ENCODE measurements at regions not wholly inside any gene's neighbourhood (a gene's known extent, or its start where the extent isn't known, plus 50 kb on each side); places are given as distances from the start of the nearest gene placed in this dataset.

- Mint-ChIP-seq H3K9me3 (peaks cover 0 to 18% (median 5%) of the 10 kb centered on the region in 11 donors), H3K27me3 (no peaks in the 10 kb centered on the region), H3K4me3 (no peak overlapping the region), H3K36me3 (no peaks in the 10 kb centered on the region), H3K4me1 (no peaks in the 10 kb centered on the region), H3K27ac (no peak overlapping the region)
- Histone ChIP-seq H3K9me3 (ENCODE audit: control insufficient read depth in 2 of 3, low read length in 3 of 3) (no peaks in the 10 kb centered on the region), H3K36me3 (ENCODE audit: control insufficient read depth in 2 of 3, insufficient read depth in 3 of 3, low read length in 3 of 3) (no peaks in the 10 kb centered on the region), H3K4me3 (ENCODE audit: low read length) (no peak overlapping the region), H3K4me1 (ENCODE audit: control insufficient read depth in 2 of 2, insufficient read depth in 2 of 2, low read length in 2 of 2) (no peaks in the 10 kb centered on the region), H3K27me3 (ENCODE audit: control insufficient read depth in 2 of 2, insufficient read depth in 2 of 2, low read length in 2 of 2) (no peaks in the 10 kb centered on the region), H3K27ac (ENCODE audit: low read depth, low read length) (no peak overlapping the region)
- intact Hi-C loops (cut with micrococcal nuclease): no loop called here
- DNase-seq: no peak
- ATAC-seq: no peak
- ChIA-PET POLR2A (no interaction called here), CTCF (no interaction called here)
These were observed 687.9 kb upstream of the GRM7 start for GRCh38 chr3:6172871-6173642.

GRCh38 chr3:6177417-6177816, 683.5 kb upstream of the GRM7 start:
- ATAC-seq (no peak), DNase-seq (no peak)
- H3K36me3 Mint-ChIP-seq: peaks cover 0 to 4% (median 0%) of the 10 kb centered on the region in 5 donors
- H3K9me3 Mint-ChIP-seq: peaks cover 0 to 20% (median 5%) of the 10 kb centered on the region in 11 donors
- H3K27me3 ChIP-seq (ENCODE audit: control insufficient read depth in 2 of 2, insufficient read depth in 2 of 2, low read length in 2 of 2): no peaks in the 10 kb centered on the region
- CTCF ChIA-PET: no interaction called here
- no peaks in the 10 kb centered on the region for H3K4me1 ChIP-seq (ENCODE audit: control insufficient read depth in 2 of 2, insufficient read depth in 2 of 2, low read length in 2 of 2)
- no peaks in the 10 kb centered on the region for H3K27me3 Mint-ChIP-seq
- intact Hi-C loops (cut with micrococcal nuclease): no loop called here
- no peak overlapping the region for H3K27ac ChIP-seq (ENCODE audit: low read depth, low read length)
- H3K9me3 ChIP-seq (ENCODE audit: control insufficient read depth in 2 of 3, low read length in 3 of 3): no peaks in the 10 kb centered on the region
- no peaks in the 10 kb centered on the region for H3K4me1 Mint-ChIP-seq
- no peaks in the 10 kb centered on the region for H3K36me3 ChIP-seq (ENCODE audit: control insufficient read depth in 2 of 3, insufficient read depth in 3 of 3, low read length in 3 of 3)
- no peak overlapping the region for H3K4me3 ChIP-seq (ENCODE audit: low read length)
- no peak overlapping the region for H3K27ac Mint-ChIP-seq
- POLR2A ChIA-PET: no interaction called here
- no peak overlapping the region for H3K4me3 Mint-ChIP-seq

- H3K4me1 ChIP-seq (ENCODE audit: control insufficient read depth in 2 of 2, insufficient read depth in 2 of 2, low read length in 2 of 2): no peaks in the 10 kb centered on the region
These were observed 681.2 kb upstream of the GRM7 start for GRCh38 chr3:6179761-6180160.

GRCh38 chr3:6180171-6180570, 680.7 kb upstream of the GRM7 start:
- Mint-ChIP-seq H3K4me1 (no peaks in the 10 kb centered on the region), H3K36me3 (peaks cover 0 to 4% (median 0%) of the 10 kb centered on the region in 5 donors), H3K4me3 (no peak overlapping the region), H3K9me3 (peaks cover 0 to 18% (median 3%) of the 10 kb centered on the region in 11 donors), H3K27me3 (no peaks in the 10 kb centered on the region), H3K27ac (no peak overlapping the region)
- H3K9me3 ChIP-seq (ENCODE audit: control insufficient read depth in 2 of 3, low read length in 3 of 3): no peaks in the 10 kb centered on the region
- H3K4me1 ChIP-seq (ENCODE audit: control insufficient read depth in 2 of 2, insufficient read depth in 2 of 2, low read length in 2 of 2): no peaks in the 10 kb centered on the region
- CTCF ChIA-PET: no interaction called here
- no peak overlapping the region for H3K4me3 ChIP-seq (ENCODE audit: low read length)
- POLR2A ChIA-PET: no interaction called here
- no peak overlapping the region for H3K27ac ChIP-seq (ENCODE audit: low read depth, low read length)
- no peaks in the 10 kb centered on the region for H3K27me3 ChIP-seq (ENCODE audit: control insufficient read depth in 2 of 2, insufficient read depth in 2 of 2, low read length in 2 of 2)
- intact Hi-C loops (cut with micrococcal nuclease): no loop called here
- H3K36me3 ChIP-seq (ENCODE audit: control insufficient read depth in 2 of 3, insufficient read depth in 3 of 3, low read length in 3 of 3): no peaks in the 10 kb centered on the region
- ATAC-seq (no peak), DNase-seq (no peak)

More at GRCh38 chr3:6179761-6180160, 681.2 kb upstream of the GRM7 start:
- Histone ChIP-seq H3K9me3 (ENCODE audit: control insufficient read depth in 2 of 3, low read length in 3 of 3) (no peaks in the 10 kb centered on the region), H3K27me3 (ENCODE audit: control insufficient read depth in 2 of 2, insufficient read depth in 2 of 2, low read length in 2 of 2) (no peaks in the 10 kb centered on the region), H3K4me3 (ENCODE audit: low read length) (no peak overlapping the region), H3K27ac (ENCODE audit: low read depth, low read length) (no peak overlapping the region), H3K36me3 (ENCODE audit: control insufficient read depth in 2 of 3, insufficient read depth in 3 of 3, low read length in 3 of 3) (no peaks in the 10 kb centered on the region)
- Mint-ChIP-seq H3K36me3 (peaks cover 0 to 4% (median 0%) of the 10 kb centered on the region in 5 donors), H3K27ac (no peak overlapping the region), H3K27me3 (no peaks in the 10 kb centered on the region), H3K9me3 (peaks cover 0 to 17% (median 3%) of the 10 kb centered on the region in 11 donors), H3K4me3 (no peak overlapping the region), H3K4me1 (no peaks in the 10 kb centered on the region)
- ATAC-seq (no peak), DNase-seq (no peak)
- ChIA-PET POLR2A (no interaction called here), CTCF (no interaction called here)
- intact Hi-C loops (cut with micrococcal nuclease): no loop called here

- ChIA-PET POLR2A (no interaction called here), CTCF (no interaction called here)
- Mint-ChIP-seq H3K27ac (no peak overlapping the region), H3K4me1 (no peaks in the 10 kb centered on the region), H3K9me3 (peaks cover 0 to 17% (median 2%) of the 10 kb centered on the region in 11 donors), H3K36me3 (peaks cover 0 to 4% (median 0%) of the 10 kb centered on the region in 5 donors), H3K27me3 (no peaks in the 10 kb centered on the region), H3K4me3 (no peak overlapping the region)
- Histone ChIP-seq H3K4me3 (ENCODE audit: low read length) (no peak overlapping the region), H3K27ac (ENCODE audit: low read depth, low read length) (no peak overlapping the region), H3K9me3 (ENCODE audit: control insufficient read depth in 2 of 3, low read length in 3 of 3) (no peaks in the 10 kb centered on the region), H3K36me3 (ENCODE audit: control insufficient read depth in 2 of 3, insufficient read depth in 3 of 3, low read length in 3 of 3) (no peaks in the 10 kb centered on the region), H3K27me3 (ENCODE audit: control insufficient read depth in 2 of 2, insufficient read depth in 2 of 2, low read length in 2 of 2) (no peaks in the 10 kb centered on the region), H3K4me1 (ENCODE audit: control insufficient read depth in 2 of 2, insufficient read depth in 2 of 2, low read length in 2 of 2) (no peaks in the 10 kb centered on the region)
- intact Hi-C loops (cut with micrococcal nuclease): no loop called here
- ATAC-seq (no peak), DNase-seq (no peak)
These were observed 678.4 kb upstream of the GRM7 start for GRCh38 chr3:6182476-6182875.

GRCh38 chr3:6182909-6183308, 678.0 kb upstream of the GRM7 start:
- H3K9me3 ChIP-seq (ENCODE audit: control insufficient read depth in 2 of 3, low read length in 3 of 3): no peaks in the 10 kb centered on the region
- peaks cover 0 to 4% (median 0%) of the 10 kb centered on the region in 5 donors for H3K36me3 Mint-ChIP-seq
- H3K27ac ChIP-seq (ENCODE audit: low read depth, low read length): no peak overlapping the region
- no peak overlapping the region for H3K4me3 Mint-ChIP-seq
- no peak overlapping the region for H3K4me3 ChIP-seq (ENCODE audit: low read length)
- H3K27me3 ChIP-seq (ENCODE audit: control insufficient read depth in 2 of 2, insufficient read depth in 2 of 2, low read length in 2 of 2): no peaks in the 10 kb centered on the region
- ChIA-PET CTCF (no interaction called here), POLR2A (no interaction called here)
- ATAC-seq: no peak
- no peaks in the 10 kb centered on the region for H3K36me3 ChIP-seq (ENCODE audit: control insufficient read depth in 2 of 3, insufficient read depth in 3 of 3, low read length in 3 of 3)
- DNase-seq: no peak
- H3K4me1 Mint-ChIP-seq: no peaks in the 10 kb centered on the region
- intact Hi-C loops (cut with micrococcal nuclease): no loop called here
- H3K27ac Mint-ChIP-seq: no peak overlapping the region
- H3K4me1 ChIP-seq (ENCODE audit: control insufficient read depth in 2 of 2, insufficient read depth in 2 of 2, low read length in 2 of 2): no peaks in the 10 kb centered on the region
- peaks cover 0 to 21% (median 4%) of the 10 kb centered on the region in 11 donors for H3K9me3 Mint-ChIP-seq
- no peaks in the 10 kb centered on the region for H3K27me3 Mint-ChIP-seq

- Mint-ChIP-seq H3K36me3 (no peaks in the 10 kb centered on the region), H3K27ac (no peak overlapping the region), H3K9me3 (peaks cover 0 to 27% (median 10%) of the 10 kb centered on the region in 11 donors), H3K4me3 (no peak overlapping the region), H3K27me3 (no peaks in the 10 kb centered on the region), H3K4me1 (no peaks in the 10 kb centered on the region)
- no peak overlapping the region for H3K27ac ChIP-seq (ENCODE audit: low read depth, low read length)
- no peaks in the 10 kb centered on the region for H3K36me3 ChIP-seq (ENCODE audit: control insufficient read depth in 2 of 3, insufficient read depth in 3 of 3, low read length in 3 of 3)
- ChIA-PET CTCF (no interaction called here), POLR2A (no interaction called here)
- no peak overlapping the region for H3K4me3 ChIP-seq (ENCODE audit: low read length)
- no peaks in the 10 kb centered on the region for H3K4me1 ChIP-seq (ENCODE audit: control insufficient read depth in 2 of 2, insufficient read depth in 2 of 2, low read length in 2 of 2)
- no peaks in the 10 kb centered on the region for H3K27me3 ChIP-seq (ENCODE audit: control insufficient read depth in 2 of 2, insufficient read depth in 2 of 2, low read length in 2 of 2)
- intact Hi-C loops (cut with micrococcal nuclease): no loop called here
- DNase-seq (no peak), ATAC-seq (no peak)
- H3K9me3 ChIP-seq (ENCODE audit: control insufficient read depth in 2 of 3, low read length in 3 of 3): no peaks in the 10 kb centered on the region
These were observed 671.5 kb upstream of the GRM7 start for GRCh38 chr3:6189384-6189783.

Measured in naive thymus-derived CD4-positive, alpha-beta T cell (primary cell).